ENCODE measurements at regions not wholly inside any gene's neighbourhood (a gene's known extent, or its start where the extent isn't known, plus 50 kb on each side); places are given as distances from the start of the nearest gene placed in this dataset.

GRCh38 chr14:56744016-56744415, 66.3 kb downstream of the OTX2 start (continued):
- TF ChIP-seq ZNF692 (tag by site-specific recombination; IDR thresholded peaks at IDR 0.05) (no peak), ZNF155 (tag by site-specific recombination; IDR thresholded peaks at IDR 0.05) (no peak)

- no peak overlapping the region for H3K27ac ChIP-seq (ENCODE audit: extremely low read depth, low read depth, low read length)
- ChIA-PET CTCF (interaction anchor here (0.8 to 1.6 kb wide), 2 partner anchors 17 to 145 kb away, joined by 4 read pairs; no protein-coding TSS in a partner anchor), POLR2A (no interaction called here)
- H3K9me3 ChIP-seq (ENCODE audit: control insufficient read depth, insufficient read depth, low read depth, low read length) = no peaks in the 10 kb centered on the region
- TF ChIP-seq, protein P1, sequence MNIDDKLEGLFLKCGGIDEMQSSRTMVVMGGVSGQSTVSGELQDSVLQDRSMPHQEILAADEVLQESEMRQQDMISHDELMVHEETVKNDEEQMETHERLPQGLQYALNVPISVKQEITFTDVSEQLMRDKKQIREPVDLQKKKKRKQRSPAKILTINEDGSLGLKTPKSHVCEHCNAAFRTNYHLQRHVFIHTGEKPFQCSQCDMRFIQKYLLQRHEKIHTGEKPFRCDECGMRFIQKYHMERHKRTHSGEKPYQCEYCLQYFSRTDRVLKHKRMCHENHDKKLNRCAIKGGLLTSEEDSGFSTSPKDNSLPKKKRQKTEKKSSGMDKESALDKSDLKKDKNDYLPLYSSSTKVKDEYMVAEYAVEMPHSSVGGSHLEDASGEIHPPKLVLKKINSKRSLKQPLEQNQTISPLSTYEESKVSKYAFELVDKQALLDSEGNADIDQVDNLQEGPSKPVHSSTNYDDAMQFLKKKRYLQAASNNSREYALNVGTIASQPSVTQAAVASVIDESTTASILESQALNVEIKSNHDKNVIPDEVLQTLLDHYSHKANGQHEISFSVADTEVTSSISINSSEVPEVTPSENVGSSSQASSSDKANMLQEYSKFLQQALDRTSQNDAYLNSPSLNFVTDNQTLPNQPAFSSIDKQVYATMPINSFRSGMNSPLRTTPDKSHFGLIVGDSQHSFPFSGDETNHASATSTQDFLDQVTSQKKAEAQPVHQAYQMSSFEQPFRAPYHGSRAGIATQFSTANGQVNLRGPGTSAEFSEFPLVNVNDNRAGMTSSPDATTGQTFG (tag by site-specific recombination; IDR thresholded peaks at IDR 0.05; ENCODE audit: borderline replicate concordance) = no peak
- H3K36me3 ChIP-seq (ENCODE audit: control insufficient read depth in 2 of 2, insufficient read depth in 1 of 2, low read length in 2 of 2) = no peaks in the 10 kb centered on the region
- no peaks in the 10 kb centered on the region; the same call in 1 of the 2 replicates for H3K4me1 ChIP-seq (ENCODE audit: control insufficient read depth, insufficient read depth, low read length)
- H3K4me3 ChIP-seq (ENCODE audit: low read depth, low read length) = no peak overlapping the region
Measured at GRCh38 chr14:56742391-56742878, 67.8 kb downstream of the OTX2 start.

DNA sequence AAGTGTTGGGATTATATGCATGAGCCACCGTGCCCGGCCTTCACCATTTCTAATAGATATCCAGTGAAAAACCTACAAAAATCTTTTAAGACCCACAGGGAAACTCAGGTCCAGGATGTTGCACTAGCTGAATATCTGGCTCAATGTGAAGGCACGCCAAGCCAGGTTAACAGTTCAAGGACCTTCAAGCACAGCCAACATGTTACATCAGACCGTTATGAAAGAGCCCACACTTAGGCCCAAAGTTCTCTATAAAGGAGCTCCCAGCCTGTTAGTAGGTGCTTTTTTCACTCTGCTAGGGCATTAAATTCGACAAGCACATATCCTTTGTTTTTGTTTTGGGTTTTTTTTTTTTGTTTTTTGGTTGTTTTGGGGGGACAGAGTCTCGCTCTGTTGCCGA, 69.0 kb downstream of the OTX2 start:
- Histone ChIP-seq H3K4me3 (ENCODE audit: low read depth, low read length) (no peak overlapping the region), H3K36me3 (ENCODE audit: control insufficient read depth in 2 of 2, insufficient read depth in 1 of 2, low read length in 2 of 2) (no peaks in the 10 kb centered on the region), H3K27ac (ENCODE audit: extremely low read depth, low read depth, low read length) (no peak overlapping the region), H3K9me3 (ENCODE audit: control insufficient read depth, insufficient read depth, low read depth, low read length) (no peaks in the 10 kb centered on the region), H3K4me1 (ENCODE audit: control insufficient read depth, insufficient read depth, low read length) (no peaks in the 10 kb centered on the region; the same call in 1 of the 2 replicates)
- POLR2A ChIA-PET = no interaction called here
- no peak for TF ChIP-seq ZEB2 (tag by site-specific recombination; IDR thresholded peaks at IDR 0.05)
- TF ChIP-seq ZNF223 (tag by site-specific recombination; IDR thresholded peaks at IDR 0.05) = no peak
- TF ChIP-seq SP3 (tag by site-specific recombination; IDR thresholded peaks at IDR 0.05) = no peak
- CTCF ChIA-PET = no interaction called here

DNA sequence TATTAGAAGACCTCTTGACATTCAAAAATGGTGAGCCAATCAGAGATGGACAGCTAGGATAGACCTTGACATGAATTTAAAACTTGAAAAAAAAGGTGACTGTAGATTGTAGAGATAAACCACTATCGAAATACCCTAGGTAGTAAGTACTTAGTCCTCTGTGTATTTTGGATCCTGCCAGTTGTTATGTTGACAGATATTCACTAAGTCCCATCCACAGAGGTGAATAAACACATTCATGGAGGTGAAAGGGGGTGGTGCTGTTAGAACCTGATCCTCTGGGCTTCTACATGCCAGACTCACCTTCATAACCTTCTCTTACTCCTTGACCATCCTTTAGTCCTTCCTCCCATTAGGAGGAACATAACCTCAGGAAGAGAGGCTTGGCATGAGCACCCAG, 72.3 kb downstream of the OTX2 start:
- H3K4me3 ChIP-seq (ENCODE audit: low read depth, low read length) = no peak overlapping the region
- no peak overlapping the region for H3K27ac ChIP-seq (ENCODE audit: extremely low read depth, low read depth, low read length)
- no peaks in the 10 kb centered on the region for H3K9me3 ChIP-seq (ENCODE audit: control insufficient read depth, insufficient read depth, low read depth, low read length)
- peaks cover 3% of the 10 kb centered on the region; the same call in 1 of the 2 replicates for H3K4me1 ChIP-seq (ENCODE audit: control insufficient read depth, insufficient read depth, low read length)
- TF ChIP-seq ZFP37 (tag by site-specific recombination; IDR thresholded peaks at IDR 0.05) (no peak), ZBTB49 (tag by site-specific recombination; IDR thresholded peaks at IDR 0.05; ENCODE audit: low read depth) (no peak), ZNF501 (tag by site-specific recombination; IDR thresholded peaks at IDR 0.05) (no peak), ZSCAN23 (tag by site-specific recombination; IDR thresholded peaks at IDR 0.05) (no peak), SP3 (tag by site-specific recombination; IDR thresholded peaks at IDR 0.05) (no peak), ZNF560 (tag by site-specific recombination; IDR thresholded peaks at IDR 0.05; ENCODE audit: borderline replicate concordance) (no peak), ZNF302 (tag by site-specific recombination; IDR thresholded peaks at IDR 0.05; ENCODE audit: low read depth) (no peak)
- TF ChIP-seq, protein P2, sequence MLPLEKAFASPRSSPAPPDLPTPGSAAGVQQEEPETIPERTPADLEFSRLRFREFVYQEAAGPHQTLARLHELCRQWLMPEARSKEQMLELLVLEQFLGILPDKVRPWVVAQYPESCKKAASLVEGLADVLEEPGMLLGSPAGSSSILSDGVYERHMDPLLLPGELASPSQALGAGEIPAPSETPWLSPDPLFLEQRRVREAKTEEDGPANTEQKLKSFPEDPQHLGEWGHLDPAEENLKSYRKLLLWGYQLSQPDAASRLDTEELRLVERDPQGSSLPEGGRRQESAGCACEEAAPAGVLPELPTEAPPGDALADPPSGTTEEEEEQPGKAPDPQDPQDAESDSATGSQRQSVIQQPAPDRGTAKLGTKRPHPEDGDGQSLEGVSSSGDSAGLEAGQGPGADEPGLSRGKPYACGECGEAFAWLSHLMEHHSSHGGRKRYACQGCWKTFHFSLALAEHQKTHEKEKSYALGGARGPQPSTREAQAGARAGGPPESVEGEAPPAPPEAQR (tag by site-specific recombination; IDR thresholded peaks at IDR 0.05) = no peak
- TF ChIP-seq, protein P3, sequence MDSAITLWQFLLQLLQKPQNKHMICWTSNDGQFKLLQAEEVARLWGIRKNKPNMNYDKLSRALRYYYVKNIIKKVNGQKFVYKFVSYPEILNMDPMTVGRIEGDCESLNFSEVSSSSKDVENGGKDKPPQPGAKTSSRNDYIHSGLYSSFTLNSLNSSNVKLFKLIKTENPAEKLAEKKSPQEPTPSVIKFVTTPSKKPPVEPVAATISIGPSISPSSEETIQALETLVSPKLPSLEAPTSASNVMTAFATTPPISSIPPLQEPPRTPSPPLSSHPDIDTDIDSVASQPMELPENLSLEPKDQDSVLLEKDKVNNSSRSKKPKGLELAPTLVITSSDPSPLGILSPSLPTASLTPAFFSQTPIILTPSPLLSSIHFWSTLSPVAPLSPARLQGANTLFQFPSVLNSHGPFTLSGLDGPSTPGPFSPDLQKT (IDR thresholded peaks at IDR 0.05; ENCODE audit: borderline replicate concordance, low read depth, low read length) = no peak
- TF ChIP-seq, protein P4, sequence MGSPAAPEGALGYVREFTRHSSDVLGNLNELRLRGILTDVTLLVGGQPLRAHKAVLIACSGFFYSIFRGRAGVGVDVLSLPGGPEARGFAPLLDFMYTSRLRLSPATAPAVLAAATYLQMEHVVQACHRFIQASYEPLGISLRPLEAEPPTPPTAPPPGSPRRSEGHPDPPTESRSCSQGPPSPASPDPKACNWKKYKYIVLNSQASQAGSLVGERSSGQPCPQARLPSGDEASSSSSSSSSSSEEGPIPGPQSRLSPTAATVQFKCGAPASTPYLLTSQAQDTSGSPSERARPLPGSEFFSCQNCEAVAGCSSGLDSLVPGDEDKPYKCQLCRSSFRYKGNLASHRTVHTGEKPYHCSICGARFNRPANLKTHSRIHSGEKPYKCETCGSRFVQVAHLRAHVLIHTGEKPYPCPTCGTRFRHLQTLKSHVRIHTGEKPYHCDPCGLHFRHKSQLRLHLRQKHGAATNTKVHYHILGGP (tag by site-specific recombination; IDR thresholded peaks at IDR 0.05) = no peak
- ChIA-PET CTCF (interaction anchor here (0.7 kb wide), 1 partner anchor 22 kb away, joined by 3 read pairs; no protein-coding TSS in a partner anchor), POLR2A (no interaction called here)
- H3K36me3 ChIP-seq (ENCODE audit: control insufficient read depth in 2 of 2, insufficient read depth in 1 of 2, low read length in 2 of 2) = no peaks in the 10 kb centered on the region

Measured in HEK293 (cell line).